ENCODE measurements at regions not wholly inside any gene's neighbourhood (a gene's known extent, or its start where the extent isn't known, plus 50 kb on each side); places are given as distances from the start of the nearest gene placed in this dataset.

- no peak overlapping the region for H3K4me3 ChIP-seq
- intact Hi-C loops (cut with DNase I): no loop called here
- H3K27ac ChIP-seq: no peak overlapping the region
- no peaks in the 10 kb centered on the region for H3K4me1 ChIP-seq
- ATAC-seq (no peak), DNase-seq (no peak)
- no peaks in the 10 kb centered on the region for H3K9me3 ChIP-seq
- TF ChIP-seq, protein P1, sequence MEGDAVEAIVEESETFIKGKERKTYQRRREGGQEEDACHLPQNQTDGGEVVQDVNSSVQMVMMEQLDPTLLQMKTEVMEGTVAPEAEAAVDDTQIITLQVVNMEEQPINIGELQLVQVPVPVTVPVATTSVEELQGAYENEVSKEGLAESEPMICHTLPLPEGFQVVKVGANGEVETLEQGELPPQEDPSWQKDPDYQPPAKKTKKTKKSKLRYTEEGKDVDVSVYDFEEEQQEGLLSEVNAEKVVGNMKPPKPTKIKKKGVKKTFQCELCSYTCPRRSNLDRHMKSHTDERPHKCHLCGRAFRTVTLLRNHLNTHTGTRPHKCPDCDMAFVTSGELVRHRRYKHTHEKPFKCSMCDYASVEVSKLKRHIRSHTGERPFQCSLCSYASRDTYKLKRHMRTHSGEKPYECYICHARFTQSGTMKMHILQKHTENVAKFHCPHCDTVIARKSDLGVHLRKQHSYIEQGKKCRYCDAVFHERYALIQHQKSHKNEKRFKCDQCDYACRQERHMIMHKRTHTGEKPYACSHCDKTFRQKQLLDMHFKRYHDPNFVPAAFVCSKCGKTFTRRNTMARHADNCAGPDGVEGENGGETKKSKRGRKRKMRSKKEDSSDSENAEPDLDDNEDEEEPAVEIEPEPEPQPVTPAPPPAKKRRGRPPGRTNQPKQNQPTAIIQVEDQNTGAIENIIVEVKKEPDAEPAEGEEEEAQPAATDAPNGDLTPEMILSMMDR (IDR thresholded peaks at IDR 0.05): no peak
- peaks cover 0 to 8% of the 10 kb centered on the region in 2 donors for H3K27me3 ChIP-seq
- H3K36me3 ChIP-seq: no peaks in the 10 kb centered on the region
These were observed 53.4 kb upstream of the GPR12 start for GRCh38 chr13:26813980-26814348.

DNA sequence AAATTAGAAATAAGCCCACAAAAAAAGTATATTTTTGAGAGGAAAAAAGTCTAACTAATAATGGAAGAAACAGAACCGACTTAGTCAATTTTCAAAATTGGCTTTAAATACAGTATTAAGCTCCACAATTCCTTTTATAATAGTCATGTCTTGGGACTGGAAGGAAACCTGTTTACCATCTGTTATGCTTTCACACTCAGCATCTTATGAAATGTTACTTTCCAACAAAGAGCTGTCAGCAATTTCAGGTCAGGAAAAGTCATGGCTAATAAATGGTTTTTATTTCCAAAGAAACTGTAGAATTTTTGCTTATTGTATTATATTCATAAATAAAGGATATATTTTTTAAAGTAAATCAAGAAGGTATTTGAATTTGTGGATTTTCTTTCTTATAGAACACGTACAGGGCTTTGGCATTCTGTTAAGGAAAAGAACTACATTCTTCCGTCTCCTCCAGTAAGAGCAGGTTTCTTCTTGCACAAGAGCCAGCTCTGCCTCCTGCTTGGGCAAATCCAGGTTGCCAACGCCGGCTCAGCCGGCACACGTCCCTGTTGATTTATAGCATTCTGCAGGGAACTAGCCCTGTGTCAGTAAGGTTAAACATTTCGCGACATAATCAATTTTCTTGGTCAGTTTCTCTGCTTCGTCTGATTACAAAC lies 52.9 kb upstream of the GPR12 start:
- Histone ChIP-seq H3K4me1 (no peaks in the 10 kb centered on the region), H3K36me3 (no peaks in the 10 kb centered on the region), H3K27ac (no peak overlapping the region), H3K27me3 (peaks cover 0 to 8% of the 10 kb centered on the region in 2 donors), H3K9me3 (no peaks in the 10 kb centered on the region), H3K4me3 (no peak overlapping the region)
- TF ChIP-seq, protein P1 (IDR thresholded peaks at IDR 0.05): no peak
- intact Hi-C loops (cut with DNase I): no loop called here
- no peak for ATAC-seq
- no peak for DNase-seq

DNA sequence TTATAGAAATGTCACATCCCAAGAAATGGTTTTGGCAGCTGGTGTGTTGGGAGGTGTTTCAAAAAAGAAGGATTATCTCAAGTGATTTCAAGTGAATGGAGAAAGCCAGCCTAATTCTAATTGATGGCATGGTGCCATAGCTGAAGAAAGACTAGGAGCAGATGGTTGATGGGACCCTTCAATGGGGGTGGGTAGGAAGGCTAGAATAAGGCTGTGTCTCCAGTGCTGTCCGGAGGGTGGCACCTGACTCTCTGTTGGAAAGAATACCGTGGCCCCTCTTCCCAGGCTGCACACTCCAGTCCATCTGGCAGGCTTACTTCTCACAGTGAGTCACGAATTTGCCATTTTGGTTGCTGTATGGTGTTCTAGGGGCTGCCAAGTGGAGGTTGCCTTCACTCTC lies 51.0 kb upstream of the GPR12 start:
- ATAC-seq (no peak), DNase-seq (no peak)
- intact Hi-C loops (cut with DNase I): no loop called here
- TF ChIP-seq, protein P1 (IDR thresholded peaks at IDR 0.05): no peak
- no peak overlapping the region for H3K4me3 ChIP-seq
- H3K4me1 ChIP-seq: no peaks in the 10 kb centered on the region
- H3K27ac ChIP-seq: no peak overlapping the region
- no peaks in the 10 kb centered on the region for H3K9me3 ChIP-seq
- H3K27me3 ChIP-seq: peaks cover 0 to 8% of the 10 kb centered on the region in 2 donors
- H3K36me3 ChIP-seq: no peaks in the 10 kb centered on the region
